ENCODE measurements at regions not wholly inside any gene's neighbourhood (a gene's known extent, or its start where the extent isn't known, plus 50 kb on each side); places are given as distances from the start of the nearest gene placed in this dataset.
A peak's percentile ranks its signal among the peaks of the same experiment; 100 is the strongest.
"Not testable (repeated sequence)": the region's sequence is repeated elsewhere in the genome, so short reads cannot be mapped to it uniquely, and the experiment has no call there.

- DNase-seq (ENCODE audit: low read depth) = no peak
- H3K4me3 ChIP-seq (ENCODE audit: low read depth, low read length) = no peak overlapping the region
- TF ChIP-seq CTCF (IDR thresholded peaks at IDR 0.05; ENCODE audit: insufficient read depth, low read depth, low read length) = no peak
Measured at GRCh38 chrX:9392445-9392844, 72.4 kb upstream of the TBL1X start.

GRCh38 chrX:9393571-9393970 is 71.3 kb upstream of the TBL1X start:
- TF ChIP-seq CTCF (IDR thresholded peaks at IDR 0.05; ENCODE audit: insufficient read depth, low read depth, low read length) = no peak
- no peak for DNase-seq (ENCODE audit: low read depth)
- H3K4me3 ChIP-seq (ENCODE audit: low read depth, low read length) = no peak overlapping the region

GRCh38 chrX:9394212-9394611 is 70.6 kb upstream of the TBL1X start:
- DNase-seq (ENCODE audit: low read depth) = no peak
- TF ChIP-seq CTCF (IDR thresholded peaks at IDR 0.05; ENCODE audit: insufficient read depth, low read depth, low read length) = no peak
- H3K4me3 ChIP-seq (ENCODE audit: low read depth, low read length) = no peak overlapping the region

- H3K4me3 ChIP-seq (ENCODE audit: low read depth, low read length) = no peak overlapping the region
- peak; percentile 28 for DNase-seq (ENCODE audit: low read depth)
- no peak for TF ChIP-seq CTCF (IDR thresholded peaks at IDR 0.05; ENCODE audit: insufficient read depth, low read depth, low read length)
Measured at GRCh38 chrX:9396930-9397329, 67.9 kb upstream of the TBL1X start.

GRCh38 chrX:9401051-9401450 is 63.8 kb upstream of the TBL1X start:
- DNase-seq (ENCODE audit: low read depth) = no peak
- H3K4me3 ChIP-seq (ENCODE audit: low read depth, low read length) = no peak overlapping the region
- TF ChIP-seq CTCF (IDR thresholded peaks at IDR 0.05; ENCODE audit: insufficient read depth, low read depth, low read length) = no peak

- DNase-seq (ENCODE audit: low read depth) = no peak
- TF ChIP-seq CTCF (IDR thresholded peaks at IDR 0.05; ENCODE audit: insufficient read depth, low read depth, low read length) = no peak
- no peak overlapping the region for H3K4me3 ChIP-seq (ENCODE audit: low read depth, low read length)
Measured at GRCh38 chrX:9403374-9403773, 61.5 kb upstream of the TBL1X start.

- H3K4me3 ChIP-seq (ENCODE audit: low read depth, low read length); DNase-seq (ENCODE audit: low read depth): not testable (repeated sequence)
Measured at GRCh38 chrX:9405635-9406034, 59.2 kb upstream of the TBL1X start.

GRCh38 chrX:9410889-9411288 is 54.0 kb upstream of the TBL1X start:
- not testable (repeated sequence) for DNase-seq (ENCODE audit: low read depth); H3K4me3 ChIP-seq (ENCODE audit: low read depth, low read length)

- not testable (repeated sequence) for H3K4me3 ChIP-seq (ENCODE audit: low read depth, low read length); DNase-seq (ENCODE audit: low read depth)
Measured at GRCh38 chrX:9411682-9412081, 53.2 kb upstream of the TBL1X start.
